Esophagus (tissue), 2 donors: ENCODE measurements at regions not wholly inside any gene's neighbourhood (a gene's known extent, or its start where the extent isn't known, plus 50 kb on each side); places are given as distances from the start of the nearest gene placed in this dataset.

Experiments
- H3K27ac ChIP-seq, 2 donors: one replicate each; pipeline ENCODE4 v1.5.1; 2013; ENCODE audit warnings: low read depth in 2 of 2, mild to moderate bottlenecking in 2 of 2, inconsistent platforms in 1 of 2, low read length in 1 of 2, moderate library complexity in 1 of 2
- H3K27me3 ChIP-seq, 2 donors: one replicate each; pipeline ENCODE4 v1.6.1; 2013; ENCODE audit warnings: low read length in 2 of 2, control low read depth in 1 of 2, mild to moderate bottlenecking in 1 of 2; ENCODE audit not compliant: insufficient read depth in 2 of 2, control insufficient read depth in 1 of 2
- H3K36me3 ChIP-seq, 2 donors: one replicate each; pipeline ENCODE4 v1.6.1; 2013; ENCODE audit warnings: low read length in 1 of 2; ENCODE audit not compliant: control insufficient read depth in 2 of 2, insufficient read depth in 2 of 2
- H3K4me1 ChIP-seq, 2 donors: one replicate each; pipeline ENCODE4 v1.6.1; 2013; ENCODE audit warnings: low read length in 1 of 2; ENCODE audit not compliant: control insufficient read depth in 2 of 2, insufficient read depth in 2 of 2
- H3K4me3 ChIP-seq, 2 donors: one replicate each; pipeline ENCODE4 v1.5.1; 2013; ENCODE audit warnings: low read length in 2 of 2, mild to moderate bottlenecking in 2 of 2, low read depth in 1 of 2, moderate library complexity in 1 of 2
- H3K9me3 ChIP-seq, 2 donors: one replicate each; pipeline ENCODE4 v1.6.1; 2013; ENCODE audit warnings: mild to moderate bottlenecking in 2 of 2, low read depth in 1 of 2, low read length in 1 of 2, moderate library complexity in 1 of 2; ENCODE audit not compliant: control insufficient read depth in 2 of 2, insufficient read depth in 1 of 2
- WGBS, 2 donors: extraction: QIAGEN DNeasy Blood & Tissue Kit; methylation state at CpG; one replicate each; pipeline ENCODE4 v1.1.7; 2013; 5-methylcytosine and 5-hydroxymethylcytosine counted together
- donor health status: healthy with polysubstance abuse.
- donor health status: Bipolar disorder and iron deficiency.

DNA sequence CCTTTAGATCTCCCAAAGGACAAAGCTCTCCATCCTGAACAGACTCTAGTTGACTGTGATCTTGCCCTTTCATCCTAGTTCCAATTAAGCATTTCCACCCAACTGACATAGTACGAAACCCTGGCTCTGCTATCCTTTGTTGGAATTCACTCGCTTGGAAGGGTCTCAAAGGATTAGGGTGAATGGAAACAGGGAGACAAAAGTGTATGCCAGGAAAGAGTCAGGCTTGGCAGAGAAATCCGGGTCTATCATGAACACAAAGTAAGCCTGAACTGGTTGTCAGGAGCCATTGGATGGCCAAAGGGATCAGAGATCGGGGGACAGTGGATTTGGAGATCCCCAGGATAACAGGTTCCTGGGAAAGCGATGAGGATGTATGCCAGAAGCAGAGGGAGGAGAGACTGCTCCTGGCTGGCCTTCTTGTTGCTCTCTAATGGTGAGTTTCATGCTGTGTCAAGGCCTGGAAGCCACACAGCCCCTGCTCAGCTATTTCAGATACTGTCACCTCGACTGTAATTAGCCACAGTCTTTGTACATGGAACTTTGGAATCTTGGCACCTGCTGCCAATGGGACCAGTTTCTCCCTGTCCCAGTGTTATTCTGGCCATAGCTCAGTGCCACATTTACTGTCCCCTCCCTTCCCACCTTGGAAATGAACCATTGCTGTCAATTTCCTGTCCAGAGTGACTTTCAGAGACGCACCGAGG is 1168.7 kb upstream of the AUTS2 start:
- no peak overlapping the region for H3K4me3 ChIP-seq
- H3K27ac ChIP-seq, result no peak overlapping the region
- peaks cover 0 to 2% of the 10 kb centered on the region in 2 donors for H3K9me3 ChIP-seq

DNA sequence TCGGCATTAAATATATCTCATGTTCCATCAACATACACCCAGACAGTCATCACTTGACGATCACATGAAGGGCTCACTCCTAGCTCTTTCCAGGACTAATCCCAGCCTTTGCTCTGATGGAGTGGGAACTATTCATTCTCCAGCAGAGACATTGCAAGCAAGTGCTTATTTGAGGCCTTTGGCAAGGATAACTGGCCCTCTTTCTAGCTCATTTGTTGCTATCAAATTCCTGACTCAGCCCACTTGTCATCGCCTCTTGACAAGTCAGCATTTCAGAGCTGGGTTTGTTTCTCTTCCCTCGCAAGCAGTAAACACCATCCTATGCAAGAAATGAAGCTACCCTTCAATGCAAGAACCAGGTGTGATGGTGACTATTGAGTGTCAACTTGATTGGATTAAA is 1165.7 kb upstream of the AUTS2 start:
- 79% methylated on average over 4 of the region's 4 CpGs for whole genome bisulfite sequencing, 2 donors
- H3K4me3 ChIP-seq, result no peak overlapping the region
- H3K4me1 ChIP-seq, result no peaks in the 10 kb centered on the region
- H3K36me3 ChIP-seq, result no peaks in the 10 kb centered on the region
- peaks cover 0 to under 1% of the 10 kb centered on the region in 2 donors for H3K9me3 ChIP-seq
- no peaks in the 10 kb centered on the region for H3K27me3 ChIP-seq
- no peak overlapping the region for H3K27ac ChIP-seq

More for the DNA sequence above, 1168.7 kb upstream of the AUTS2 start:
- H3K4me1 ChIP-seq, result no peaks in the 10 kb centered on the region
- H3K27me3 ChIP-seq, result no peaks in the 10 kb centered on the region
- no peaks in the 10 kb centered on the region for H3K36me3 ChIP-seq
- 47 to 63% methylated on average over 8 of the region's 8 CpGs for WGBS, 2 donors

DNA sequence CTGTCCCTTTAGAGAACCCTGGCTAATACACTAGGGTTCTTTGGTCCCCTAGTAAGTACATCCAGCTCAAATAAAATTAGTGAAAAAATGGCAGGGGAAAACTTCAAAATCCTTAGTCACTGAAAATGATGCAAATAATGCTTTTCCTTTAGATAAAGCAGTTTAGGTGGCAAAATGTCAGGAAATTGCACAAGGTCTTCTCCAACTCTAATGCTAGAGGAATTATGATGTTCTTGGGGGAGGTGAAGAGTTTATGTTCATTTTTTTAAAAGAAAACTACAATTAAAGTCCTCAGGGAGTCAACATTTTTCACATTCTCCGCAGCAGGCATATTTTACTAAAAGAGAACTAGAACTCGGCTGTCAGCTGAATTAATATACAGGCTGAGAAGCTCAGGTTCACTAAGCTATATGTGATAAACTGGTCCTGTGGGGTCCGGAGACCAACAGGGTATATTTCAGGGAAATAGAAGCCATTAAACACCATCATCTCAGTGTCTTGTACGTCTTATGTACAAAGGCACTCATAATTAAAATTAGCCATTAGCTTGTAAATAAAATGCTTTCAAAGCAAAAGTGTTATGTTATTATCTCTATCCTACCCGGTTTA is 1164.7 kb upstream of the AUTS2 start:
- Histone ChIP-seq H3K4me3 (no peak overlapping the region), H3K4me1 (no peaks in the 10 kb centered on the region), H3K9me3 (no peaks in the 10 kb centered on the region), H3K36me3 (no peaks in the 10 kb centered on the region), H3K27ac (no peak overlapping the region), H3K27me3 (no peaks in the 10 kb centered on the region)
- WGBS, 2 donors, result 80 to 86% methylated on average over 5 of the region's 5 CpGs

DNA sequence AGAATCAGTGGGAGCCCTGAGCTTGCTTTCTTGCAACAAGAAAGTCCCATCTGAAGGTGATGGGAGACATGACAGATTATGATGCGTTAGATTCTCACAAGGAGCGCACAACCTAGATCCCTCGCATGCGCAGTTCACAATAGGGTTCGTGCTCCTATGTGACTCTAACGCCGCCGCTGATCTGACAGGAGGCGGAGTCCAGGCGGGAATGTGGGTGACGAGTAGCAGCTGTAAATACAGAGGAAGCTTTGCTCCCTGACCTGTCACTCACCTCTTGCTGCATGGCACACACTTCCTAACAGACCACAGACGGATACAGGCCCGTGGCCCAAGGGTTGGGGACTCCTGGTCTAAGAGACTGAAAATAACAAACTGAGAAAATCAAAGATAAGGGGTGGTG is 1163.4 kb upstream of the AUTS2 start:
- 51 to 61% methylated on average over 13 of the region's 13 CpGs for WGBS, 2 donors
- Histone ChIP-seq H3K27ac (no peak overlapping the region), H3K9me3 (no peaks in the 10 kb centered on the region), H3K4me1 (no peaks in the 10 kb centered on the region), H3K27me3 (no peaks in the 10 kb centered on the region), H3K36me3 (no peaks in the 10 kb centered on the region), H3K4me3 (no peak overlapping the region)

DNA sequence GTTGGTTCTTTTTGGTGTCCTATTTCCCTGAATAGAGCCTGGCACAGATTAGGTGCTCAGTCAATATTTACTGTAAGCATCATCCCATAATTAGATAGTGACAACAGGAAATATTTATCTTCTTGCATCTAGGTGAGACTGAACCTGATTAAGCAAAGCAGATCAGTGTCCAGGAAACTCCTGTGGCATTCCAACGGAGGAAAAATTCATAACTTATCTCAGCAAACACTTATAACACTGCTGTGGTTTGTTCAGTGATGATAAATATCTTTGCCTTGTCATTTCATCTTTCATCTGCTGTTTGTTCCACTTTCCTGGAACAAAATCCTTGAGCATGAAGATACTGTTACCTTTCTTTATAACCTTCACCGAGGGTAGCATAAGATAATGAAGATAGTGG is 1160.3 kb upstream of the AUTS2 start:
- no peaks in the 10 kb centered on the region for H3K27me3 ChIP-seq
- H3K9me3 ChIP-seq, result no peaks in the 10 kb centered on the region
- H3K27ac ChIP-seq, result no peak overlapping the region
- H3K4me1 ChIP-seq, result no peaks in the 10 kb centered on the region
- WGBS, 2 donors, result 38 to 55% methylated on average over 2 of the region's 2 CpGs
- no peak overlapping the region for H3K4me3 ChIP-seq
- H3K36me3 ChIP-seq, result no peaks in the 10 kb centered on the region

DNA sequence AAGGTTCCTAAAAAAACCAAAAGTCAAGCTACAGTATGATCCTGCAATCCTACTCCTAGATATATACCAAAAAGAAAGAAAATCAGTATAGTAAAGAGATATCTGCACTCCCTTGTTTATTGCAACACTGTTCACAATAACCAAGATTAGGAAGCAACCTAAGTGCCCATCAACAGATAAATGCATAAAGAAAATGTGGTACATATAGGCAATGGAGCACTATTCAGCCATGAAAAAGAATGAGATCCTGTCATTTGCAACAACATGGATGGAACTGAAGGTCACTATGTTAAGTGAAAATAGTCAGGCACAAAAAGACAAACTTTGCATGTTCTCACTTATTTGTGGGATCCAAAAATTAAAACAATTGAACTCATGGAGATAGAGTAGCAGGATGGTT is 1159.5 kb upstream of the AUTS2 start:
- no peaks in the 10 kb centered on the region for H3K4me1 ChIP-seq

DNA sequence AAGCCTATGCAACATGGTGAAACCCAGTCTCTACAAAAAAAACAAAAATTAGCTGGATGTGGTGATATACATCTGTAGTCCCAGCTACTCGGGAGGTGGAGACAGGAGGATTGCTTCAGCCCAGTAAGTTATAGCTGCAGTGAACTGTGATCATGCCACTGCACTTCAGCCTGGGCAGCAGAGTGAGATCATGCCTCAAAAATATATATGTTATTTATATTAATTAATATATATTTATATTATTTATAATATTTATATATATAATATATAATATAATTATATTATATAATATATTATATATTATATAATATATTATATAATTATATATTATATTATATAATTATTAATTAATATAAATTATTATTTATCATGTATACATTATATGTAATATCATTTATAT is 1158.4 kb upstream of the AUTS2 start:
- WGBS, 2 donors, result 86 to 87% methylated on average over 1 of the region's 1 CpG
- Histone ChIP-seq H3K4me3 (no peak overlapping the region), H3K9me3 (no peaks in the 10 kb centered on the region), H3K36me3 (no peaks in the 10 kb centered on the region), H3K27ac (no peak overlapping the region), H3K4me1 (no peaks in the 10 kb centered on the region), H3K27me3 (no peaks in the 10 kb centered on the region)

More for the DNA sequence above, 1159.5 kb upstream of the AUTS2 start:
- H3K4me3 ChIP-seq, result no peak overlapping the region
- H3K9me3 ChIP-seq, result no peaks in the 10 kb centered on the region
- no peak overlapping the region for H3K27ac ChIP-seq
- no peaks in the 10 kb centered on the region for H3K36me3 ChIP-seq
- no peaks in the 10 kb centered on the region for H3K27me3 ChIP-seq

DNA sequence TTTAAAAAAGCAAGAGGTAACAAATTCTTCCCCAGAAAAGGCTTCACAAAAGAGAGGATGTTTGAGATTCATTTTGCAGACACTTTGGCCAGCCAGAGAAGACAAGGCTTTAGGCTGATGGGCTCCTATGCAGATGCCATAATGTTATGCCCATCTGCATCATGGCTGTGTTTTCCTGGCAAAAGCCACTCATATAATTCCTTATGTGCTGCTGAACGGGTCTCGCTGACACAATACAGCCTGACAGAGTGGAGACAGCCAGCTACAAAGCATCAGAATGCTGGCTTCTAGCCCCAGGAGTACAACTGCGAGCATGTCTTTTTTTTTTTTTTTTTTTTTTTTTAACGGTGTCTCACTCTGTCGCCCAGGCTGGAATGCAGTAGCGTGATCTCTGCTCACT is 1157.4 kb upstream of the AUTS2 start:
- H3K27ac ChIP-seq, result no peak overlapping the region
- no peaks in the 10 kb centered on the region for H3K27me3 ChIP-seq
- 62 to 65% methylated on average over 5 to 6 of the region's 6 CpGs for whole genome bisulfite sequencing, 2 donors
- H3K4me1 ChIP-seq, result no peaks in the 10 kb centered on the region
- no peak overlapping the region for H3K4me3 ChIP-seq
- H3K9me3 ChIP-seq, result no peaks in the 10 kb centered on the region
- no peaks in the 10 kb centered on the region for H3K36me3 ChIP-seq

DNA sequence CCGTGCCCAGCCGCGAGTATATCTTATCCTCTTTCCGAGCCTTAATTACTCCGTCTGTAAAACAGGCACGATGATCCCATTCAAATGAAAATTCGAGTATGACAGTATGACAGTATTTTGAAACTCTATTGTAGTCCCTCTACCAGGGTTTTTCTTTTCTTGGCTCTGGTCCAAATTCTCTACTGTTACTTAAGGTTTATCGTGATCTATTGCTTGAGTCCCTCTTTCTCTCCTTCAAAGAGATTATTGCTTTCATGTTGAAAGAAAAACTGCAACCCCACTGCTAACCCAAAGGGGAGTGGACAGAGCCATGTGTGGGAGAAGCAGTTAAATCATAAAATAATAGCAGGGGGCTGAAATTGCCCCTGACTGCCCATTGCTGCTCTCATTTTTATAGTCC is 1156.6 kb upstream of the AUTS2 start:
- WGBS, 2 donors, result 82 to 85% methylated on average over 8 of the region's 8 CpGs
- Histone ChIP-seq H3K4me3 (no peak overlapping the region), H3K4me1 (no peaks in the 10 kb centered on the region)

More for the DNA sequence above, 1156.6 kb upstream of the AUTS2 start:
- H3K9me3 ChIP-seq, result no peaks in the 10 kb centered on the region
- no peaks in the 10 kb centered on the region for H3K27me3 ChIP-seq
- no peak overlapping the region for H3K27ac ChIP-seq
- H3K36me3 ChIP-seq, result no peaks in the 10 kb centered on the region
